Coronary artery (tissue), 2 donors: ENCODE measurements at regions not wholly inside any gene's neighbourhood (a gene's known extent, or its start where the extent isn't known, plus 50 kb on each side); places are given as distances from the start of the nearest gene placed in this dataset.

ENCODE experiments used
- DNase-seq: peaks from one replicate; pipeline ENCODE4 v3.0.0-alpha.2; 2017; ENCODE audit warnings: low spot score
- H3K27ac ChIP-seq, 2 donors: fragments of 200-600 bp; sonication (generic); one replicate each; pipeline ENCODE4 v1.5.1; 2016 to 2019
- H3K4me3 ChIP-seq: fragments of 200-600 bp; sonication (generic); 2 replicates; pipeline ENCODE4 v1.5.1; 2016; ENCODE audit warnings: mild to moderate bottlenecking, moderate library complexity
- TF ChIP-seq, protein P1 (sequence below): fragments of 200-600 bp; sonication (generic); IDR thresholded peaks from one replicate; pipeline ENCODE4 v1.5.1; 2019; ENCODE audit warnings: antibody characterized with exemption

DNA sequence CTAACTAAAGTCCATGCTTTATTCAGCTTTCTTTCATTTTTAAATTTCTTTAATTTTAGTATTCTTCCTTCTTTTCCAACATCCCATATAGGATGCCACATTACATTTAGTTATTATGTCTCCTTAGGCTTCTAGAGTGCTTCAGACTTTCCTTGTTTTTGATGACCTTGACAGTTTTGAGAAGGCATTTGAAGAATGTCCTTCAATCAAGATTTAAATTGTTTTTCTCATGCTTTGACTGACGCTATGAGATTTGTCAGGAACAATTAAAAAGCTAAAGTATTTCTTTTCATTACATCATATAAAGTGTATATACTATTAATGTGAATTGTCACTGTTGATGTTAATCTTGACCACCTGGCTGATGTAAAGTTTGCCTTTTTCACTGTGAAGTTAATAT lies 173.7 kb upstream of the LYPLAL1 start:
- no peak for DNase-seq
- no peak overlapping the region for H3K27ac ChIP-seq
- TF ChIP-seq, protein P1, sequence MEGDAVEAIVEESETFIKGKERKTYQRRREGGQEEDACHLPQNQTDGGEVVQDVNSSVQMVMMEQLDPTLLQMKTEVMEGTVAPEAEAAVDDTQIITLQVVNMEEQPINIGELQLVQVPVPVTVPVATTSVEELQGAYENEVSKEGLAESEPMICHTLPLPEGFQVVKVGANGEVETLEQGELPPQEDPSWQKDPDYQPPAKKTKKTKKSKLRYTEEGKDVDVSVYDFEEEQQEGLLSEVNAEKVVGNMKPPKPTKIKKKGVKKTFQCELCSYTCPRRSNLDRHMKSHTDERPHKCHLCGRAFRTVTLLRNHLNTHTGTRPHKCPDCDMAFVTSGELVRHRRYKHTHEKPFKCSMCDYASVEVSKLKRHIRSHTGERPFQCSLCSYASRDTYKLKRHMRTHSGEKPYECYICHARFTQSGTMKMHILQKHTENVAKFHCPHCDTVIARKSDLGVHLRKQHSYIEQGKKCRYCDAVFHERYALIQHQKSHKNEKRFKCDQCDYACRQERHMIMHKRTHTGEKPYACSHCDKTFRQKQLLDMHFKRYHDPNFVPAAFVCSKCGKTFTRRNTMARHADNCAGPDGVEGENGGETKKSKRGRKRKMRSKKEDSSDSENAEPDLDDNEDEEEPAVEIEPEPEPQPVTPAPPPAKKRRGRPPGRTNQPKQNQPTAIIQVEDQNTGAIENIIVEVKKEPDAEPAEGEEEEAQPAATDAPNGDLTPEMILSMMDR: no peak
- no peak overlapping the region for H3K4me3 ChIP-seq

DNA sequence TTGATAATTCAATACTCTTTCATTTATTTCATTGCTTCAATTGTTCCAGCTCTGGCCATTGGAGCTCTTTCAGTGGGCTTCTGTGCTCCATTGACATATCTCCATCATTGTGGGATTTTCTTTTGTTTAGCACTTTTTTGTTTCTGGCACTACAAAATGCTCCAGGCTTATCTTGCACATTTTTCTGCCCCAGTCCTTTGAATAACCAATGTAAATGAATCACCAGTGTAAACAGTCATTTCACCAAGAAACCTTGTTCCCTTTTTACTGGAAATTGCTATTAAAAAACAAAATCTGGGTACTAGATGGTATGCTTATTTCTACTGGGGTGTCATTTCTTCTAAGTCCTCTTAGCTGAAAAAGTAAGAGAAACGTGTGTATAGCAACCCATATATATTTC lies 173.0 kb upstream of the LYPLAL1 start:
- TF ChIP-seq, protein P1: no peak
- Histone ChIP-seq H3K27ac (no peak overlapping the region), H3K4me3 (no peak overlapping the region)
- no peak for DNase-seq

DNA sequence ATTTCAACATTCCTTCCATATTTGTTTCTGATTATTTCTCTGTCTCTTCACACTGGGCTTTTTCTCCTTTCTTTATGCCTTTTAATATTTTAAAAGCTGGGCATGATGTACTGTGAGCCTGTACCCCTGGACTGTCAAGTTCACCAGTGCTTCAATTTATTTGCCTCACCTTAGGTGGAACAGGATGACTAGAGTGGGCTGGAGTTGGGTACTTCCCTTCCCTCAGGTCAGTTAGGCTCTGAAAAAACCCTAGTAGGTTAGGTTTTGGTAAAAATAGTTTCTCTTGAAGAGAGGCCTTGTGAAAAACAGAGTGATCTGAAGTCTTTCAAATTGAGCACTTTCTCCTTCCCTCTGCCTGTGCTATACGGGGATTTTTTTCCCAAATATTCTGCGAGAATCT lies 163.0 kb upstream of the LYPLAL1 start:
- DNase-seq: no peak
- TF ChIP-seq, protein P1: no peak

DNA sequence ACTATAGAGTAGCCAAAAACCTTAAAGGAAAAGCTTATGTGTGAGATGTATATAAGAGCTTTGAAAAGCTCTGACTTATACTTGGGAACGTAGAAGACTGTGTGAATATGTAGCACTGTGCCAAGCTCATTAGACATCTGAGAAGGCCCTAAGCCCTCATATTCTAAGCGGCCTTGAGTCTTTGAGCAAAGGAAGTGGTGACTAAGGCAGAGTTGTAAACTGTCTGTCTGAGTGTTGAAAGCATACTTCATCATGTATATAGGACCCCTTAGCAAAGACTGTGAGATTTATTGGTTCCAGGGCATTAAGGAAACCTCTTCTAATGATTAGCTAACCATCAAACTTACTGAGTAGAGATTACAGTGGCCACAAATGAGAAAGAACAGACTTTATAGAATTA lies 153.3 kb upstream of the LYPLAL1 start:
- DNase-seq: no peak
- no peak overlapping the region for H3K27ac ChIP-seq
- TF ChIP-seq, protein P1: no peak
- H3K4me3 ChIP-seq: no peak overlapping the region

More for the DNA sequence above, 163.0 kb upstream of the LYPLAL1 start:
- no peak overlapping the region for H3K4me3 ChIP-seq
- no peak overlapping the region for H3K27ac ChIP-seq

DNA sequence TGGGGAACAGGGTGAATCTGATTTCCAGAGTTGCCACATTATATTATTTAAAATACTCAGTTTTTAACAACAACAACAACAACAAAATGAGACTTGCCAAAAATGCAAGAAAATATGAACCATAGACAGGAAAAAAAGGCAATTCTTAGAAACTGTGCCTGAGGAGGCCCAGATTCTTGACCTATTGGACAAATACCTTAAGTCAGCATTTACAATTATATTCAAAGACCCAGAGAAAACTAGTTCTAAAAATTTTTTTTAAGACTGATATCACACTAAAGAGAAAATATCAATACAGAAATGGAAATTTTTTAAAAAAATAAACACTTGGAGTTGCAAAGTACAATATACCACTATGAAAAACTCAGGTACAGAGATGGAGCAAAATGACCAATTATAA lies 152.8 kb upstream of the LYPLAL1 start:
- H3K27ac ChIP-seq: no peak overlapping the region
- H3K4me3 ChIP-seq: no peak overlapping the region
- no peak for DNase-seq
- TF ChIP-seq, protein P1: no peak

DNA sequence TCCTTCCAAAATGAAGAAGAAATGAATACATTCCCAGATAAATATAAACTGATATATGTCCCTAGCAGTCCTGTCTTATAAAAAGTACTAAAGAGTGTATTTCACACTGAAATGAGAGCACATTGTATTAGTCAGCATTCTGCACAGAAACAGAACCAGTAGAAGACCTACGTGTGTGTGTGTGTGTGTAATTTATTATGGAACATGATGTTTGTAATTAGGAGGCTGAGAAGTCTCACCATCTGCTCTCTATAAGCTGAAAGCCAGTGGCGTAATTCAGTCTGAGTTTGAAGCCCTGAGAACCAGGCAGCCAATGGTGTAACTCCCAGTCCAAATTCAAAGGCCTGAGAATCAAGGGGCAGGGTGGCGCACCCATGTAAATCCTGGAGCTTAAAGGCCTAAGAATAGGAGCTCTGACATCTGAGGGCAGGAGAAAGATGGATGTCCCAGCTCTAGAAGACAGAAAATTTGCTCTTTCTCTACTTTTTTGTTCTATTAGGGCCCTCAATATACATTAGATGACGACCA lies 146.5 kb upstream of the LYPLAL1 start:
- DNase-seq: no peak
- Histone ChIP-seq H3K27ac (no peak overlapping the region), H3K4me3 (no peak overlapping the region)
- TF ChIP-seq, protein P1: no peak

DNA sequence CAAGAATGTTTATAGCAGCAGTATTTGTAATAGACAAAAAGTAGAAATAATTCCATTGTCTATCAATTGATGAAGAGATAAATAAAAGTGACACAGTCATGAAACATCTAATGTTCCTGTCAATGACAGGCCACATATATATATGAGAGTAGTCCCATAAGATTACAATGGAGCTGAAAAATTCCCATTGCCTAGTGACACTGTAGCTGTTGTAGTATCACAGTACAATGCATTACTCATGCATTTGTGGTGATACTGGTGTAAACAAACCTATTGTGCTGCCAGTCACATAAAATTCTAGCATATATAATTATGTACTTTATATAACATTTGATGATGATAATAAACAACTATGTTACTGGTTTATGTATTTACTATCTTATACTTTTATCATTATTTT lies 141.9 kb upstream of the LYPLAL1 start:
- DNase-seq: no peak
- no peak overlapping the region for H3K27ac ChIP-seq
- no peak overlapping the region for H3K4me3 ChIP-seq
- TF ChIP-seq, protein P1: no peak
